HepG2 (cell line): ENCODE measurements at regions not wholly inside any gene's neighbourhood (a gene's known extent, or its start where the extent isn't known, plus 50 kb on each side); places are given as distances from the start of the nearest gene placed in this dataset.

Experiments
- ZNF251 ChIP-seq: sonication (generic); formaldehyde crosslinking; IDR thresholded peaks from 2 replicates; pipeline ENCODE4 v1.9.0; 2021; ENCODE audit warnings: mild to moderate bottlenecking, missing genetic modification reagents
- ZNF777 ChIP-seq: sonication (generic); formaldehyde crosslinking; IDR thresholded peaks from 2 replicates; pipeline ENCODE4 v1.4.0; 2020; ENCODE audit warnings: missing genetic modification reagents
- TF ChIP-seq, protein P1 (sequence below): IDR thresholded peaks from 2 replicates; pipeline ENCODE4 v1.6.1; 2016; ENCODE audit warnings: mild to moderate bottlenecking
- TF ChIP-seq, protein P2 (sequence below): sonication (generic); formaldehyde crosslinking; IDR thresholded peaks from 2 replicates; pipeline ENCODE4 v1.9.0; 2022; ENCODE audit warnings: missing genetic modification reagents, mild to moderate bottlenecking, borderline replicate concordance
- TF ChIP-seq, protein P3 (sequence below): sonication (generic); formaldehyde crosslinking; IDR thresholded peaks from 2 replicates; pipeline ENCODE4 v1.4.0; 2020; ENCODE audit warnings: missing genetic modification reagents, borderline replicate concordance
- TF ChIP-seq, protein P4 (sequence below): sonication (generic); formaldehyde crosslinking; IDR thresholded peaks from 2 replicates; pipeline ENCODE4 v1.4.0; 2020; ENCODE audit warnings: missing genetic modification reagents, borderline replicate concordance

DNA sequence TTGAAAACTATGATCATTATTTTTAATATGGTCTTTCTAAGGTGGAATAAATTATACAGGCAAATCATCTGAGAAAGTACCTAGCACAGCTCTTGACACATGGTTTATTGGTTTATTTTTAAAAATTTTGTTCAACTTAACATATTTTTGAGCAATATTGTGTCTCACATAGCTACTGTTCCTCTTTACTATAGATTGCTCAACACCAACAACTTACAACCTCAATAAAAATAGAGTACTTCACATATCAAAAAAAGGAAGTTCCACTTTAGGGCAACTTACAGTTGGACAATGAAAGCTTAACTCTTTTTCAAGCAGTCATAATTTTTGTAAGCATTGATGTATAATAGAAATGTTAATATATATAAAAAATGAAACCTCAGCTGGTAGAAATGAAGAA, 440.9 kb upstream of the UBE2E3 start (continued):
- TF ChIP-seq ZNF251 (no peak), ZNF777 (CRISPR knock-in tag) (no peak)
- TF ChIP-seq, protein P1, sequence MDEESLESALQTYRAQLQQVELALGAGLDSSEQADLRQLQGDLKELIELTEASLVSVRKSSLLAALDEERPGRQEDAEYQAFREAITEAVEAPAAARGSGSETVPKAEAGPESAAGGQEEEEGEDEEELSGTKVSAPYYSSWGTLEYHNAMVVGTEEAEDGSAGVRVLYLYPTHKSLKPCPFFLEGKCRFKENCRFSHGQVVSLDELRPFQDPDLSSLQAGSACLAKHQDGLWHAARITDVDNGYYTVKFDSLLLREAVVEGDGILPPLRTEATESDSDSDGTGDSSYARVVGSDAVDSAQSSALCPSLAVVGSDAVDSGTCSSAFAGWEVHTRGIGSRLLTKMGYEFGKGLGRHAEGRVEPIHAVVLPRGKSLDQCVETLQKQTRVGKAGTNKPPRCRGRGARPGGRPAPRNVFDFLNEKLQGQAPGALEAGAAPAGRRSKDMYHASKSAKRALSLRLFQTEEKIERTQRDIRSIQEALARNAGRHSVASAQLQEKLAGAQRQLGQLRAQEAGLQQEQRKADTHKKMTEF (CRISPR knock-in tag): no peak
- TF ChIP-seq, protein P2, sequence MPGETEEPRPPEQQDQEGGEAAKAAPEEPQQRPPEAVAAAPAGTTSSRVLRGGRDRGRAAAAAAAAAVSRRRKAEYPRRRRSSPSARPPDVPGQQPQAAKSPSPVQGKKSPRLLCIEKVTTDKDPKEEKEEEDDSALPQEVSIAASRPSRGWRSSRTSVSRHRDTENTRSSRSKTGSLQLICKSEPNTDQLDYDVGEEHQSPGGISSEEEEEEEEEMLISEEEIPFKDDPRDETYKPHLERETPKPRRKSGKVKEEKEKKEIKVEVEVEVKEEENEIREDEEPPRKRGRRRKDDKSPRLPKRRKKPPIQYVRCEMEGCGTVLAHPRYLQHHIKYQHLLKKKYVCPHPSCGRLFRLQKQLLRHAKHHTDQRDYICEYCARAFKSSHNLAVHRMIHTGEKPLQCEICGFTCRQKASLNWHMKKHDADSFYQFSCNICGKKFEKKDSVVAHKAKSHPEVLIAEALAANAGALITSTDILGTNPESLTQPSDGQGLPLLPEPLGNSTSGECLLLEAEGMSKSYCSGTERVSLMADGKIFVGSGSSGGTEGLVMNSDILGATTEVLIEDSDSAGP (CRISPR knock-in tag): no peak
- TF ChIP-seq, protein P3, sequence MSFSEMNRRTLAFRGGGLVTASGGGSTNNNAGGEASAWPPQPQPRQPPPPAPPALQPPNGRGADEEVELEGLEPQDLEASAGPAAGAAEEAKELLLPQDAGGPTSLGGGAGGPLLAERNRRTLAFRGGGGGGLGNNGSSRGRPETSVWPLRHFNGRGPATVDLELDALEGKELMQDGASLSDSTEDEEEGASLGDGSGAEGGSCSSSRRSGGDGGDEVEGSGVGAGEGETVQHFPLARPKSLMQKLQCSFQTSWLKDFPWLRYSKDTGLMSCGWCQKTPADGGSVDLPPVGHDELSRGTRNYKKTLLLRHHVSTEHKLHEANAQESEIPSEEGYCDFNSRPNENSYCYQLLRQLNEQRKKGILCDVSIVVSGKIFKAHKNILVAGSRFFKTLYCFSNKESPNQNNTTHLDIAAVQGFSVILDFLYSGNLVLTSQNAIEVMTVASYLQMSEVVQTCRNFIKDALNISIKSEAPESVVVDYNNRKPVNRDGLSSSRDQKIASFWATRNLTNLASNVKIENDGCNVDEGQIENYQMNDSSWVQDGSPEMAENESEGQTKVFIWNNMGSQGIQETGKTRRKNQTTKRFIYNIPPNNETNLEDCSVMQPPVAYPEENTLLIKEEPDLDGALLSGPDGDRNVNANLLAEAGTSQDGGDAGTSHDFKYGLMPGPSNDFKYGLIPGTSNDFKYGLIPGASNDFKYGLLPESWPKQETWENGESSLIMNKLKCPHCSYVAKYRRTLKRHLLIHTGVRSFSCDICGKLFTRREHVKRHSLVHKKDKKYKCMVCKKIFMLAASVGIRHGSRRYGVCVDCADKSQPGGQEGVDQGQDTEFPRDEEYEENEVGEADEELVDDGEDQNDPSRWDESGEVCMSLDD (CRISPR knock-in tag): no peak
- TF ChIP-seq, protein P4, sequence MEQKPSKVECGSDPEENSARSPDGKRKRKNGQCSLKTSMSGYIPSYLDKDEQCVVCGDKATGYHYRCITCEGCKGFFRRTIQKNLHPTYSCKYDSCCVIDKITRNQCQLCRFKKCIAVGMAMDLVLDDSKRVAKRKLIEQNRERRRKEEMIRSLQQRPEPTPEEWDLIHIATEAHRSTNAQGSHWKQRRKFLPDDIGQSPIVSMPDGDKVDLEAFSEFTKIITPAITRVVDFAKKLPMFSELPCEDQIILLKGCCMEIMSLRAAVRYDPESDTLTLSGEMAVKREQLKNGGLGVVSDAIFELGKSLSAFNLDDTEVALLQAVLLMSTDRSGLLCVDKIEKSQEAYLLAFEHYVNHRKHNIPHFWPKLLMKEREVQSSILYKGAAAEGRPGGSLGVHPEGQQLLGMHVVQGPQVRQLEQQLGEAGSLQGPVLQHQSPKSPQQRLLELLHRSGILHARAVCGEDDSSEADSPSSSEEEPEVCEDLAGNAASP: no peak
